GM19240 (cell line): ENCODE measurements at regions not wholly inside any gene's neighbourhood (a gene's known extent, or its start where the extent isn't known, plus 50 kb on each side); places are given as distances from the start of the nearest gene placed in this dataset.

Experiments
- DNase-seq: peaks from one replicate; pipeline ENCODE4 v3.0.0; 2011; ENCODE audit warnings: low spot score; ENCODE audit not compliant: insufficient read length

DNA sequence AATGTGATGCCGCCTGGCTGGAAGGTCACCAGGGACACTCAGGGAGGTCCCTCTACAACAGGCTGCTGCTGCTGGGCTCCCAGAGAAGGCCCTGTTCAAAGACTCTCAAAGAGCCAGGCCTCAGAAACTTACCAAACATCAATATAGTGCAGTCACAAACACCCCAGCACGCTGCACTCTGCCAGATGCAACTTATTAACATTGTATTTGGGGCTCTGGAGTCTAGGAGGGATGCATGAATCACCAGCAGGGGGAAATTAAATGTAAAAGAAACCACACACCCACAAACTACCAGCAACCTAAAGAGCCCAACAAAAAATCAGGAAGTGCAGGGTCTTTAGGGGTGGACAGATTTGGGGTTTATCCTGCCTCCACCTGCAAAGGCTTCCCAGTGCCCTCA is 74.6 kb upstream of the SPATA12 start:
- no peak for DNase-seq

DNA sequence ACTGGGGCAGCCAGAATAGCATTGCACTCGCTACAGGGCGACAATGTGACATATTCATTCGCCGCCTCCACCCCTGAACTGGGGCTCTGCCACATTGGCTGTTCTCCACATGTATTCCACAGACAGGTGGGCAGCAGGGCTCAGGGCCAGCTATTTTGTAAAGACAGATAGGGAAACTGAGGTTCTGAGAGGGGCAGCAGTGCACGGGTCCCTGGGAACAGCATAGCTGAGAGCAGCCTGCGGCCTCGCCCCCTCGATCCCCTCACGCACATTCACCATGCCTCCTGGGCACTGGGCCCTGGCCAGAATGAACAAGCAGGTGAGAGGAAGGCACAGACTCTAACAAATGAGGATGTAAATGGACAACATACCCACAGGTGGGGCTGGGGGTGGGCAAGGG is 75.0 kb upstream of the SPATA12 start:
- no peak for DNase-seq

DNA sequence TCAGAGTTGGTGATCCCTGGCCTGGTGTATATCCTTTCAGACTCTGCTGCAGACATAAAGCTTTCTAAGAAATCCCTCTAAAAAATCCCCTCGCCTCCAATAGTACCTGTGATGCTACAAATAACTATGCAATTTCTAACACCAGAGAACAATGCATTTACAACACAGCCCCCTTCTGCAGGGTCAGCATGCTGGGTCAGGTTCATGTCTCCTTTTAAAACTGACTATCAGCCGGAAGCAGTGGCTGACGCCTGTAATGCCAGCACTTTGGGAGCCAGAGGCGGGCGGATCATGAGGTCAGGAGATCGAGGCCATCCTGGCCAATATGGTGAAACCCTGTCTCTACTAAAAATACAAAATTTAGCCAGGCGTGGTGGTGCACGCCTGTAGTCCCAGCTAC is 77.0 kb upstream of the SPATA12 start:
- DNase-seq, result no peak

DNA sequence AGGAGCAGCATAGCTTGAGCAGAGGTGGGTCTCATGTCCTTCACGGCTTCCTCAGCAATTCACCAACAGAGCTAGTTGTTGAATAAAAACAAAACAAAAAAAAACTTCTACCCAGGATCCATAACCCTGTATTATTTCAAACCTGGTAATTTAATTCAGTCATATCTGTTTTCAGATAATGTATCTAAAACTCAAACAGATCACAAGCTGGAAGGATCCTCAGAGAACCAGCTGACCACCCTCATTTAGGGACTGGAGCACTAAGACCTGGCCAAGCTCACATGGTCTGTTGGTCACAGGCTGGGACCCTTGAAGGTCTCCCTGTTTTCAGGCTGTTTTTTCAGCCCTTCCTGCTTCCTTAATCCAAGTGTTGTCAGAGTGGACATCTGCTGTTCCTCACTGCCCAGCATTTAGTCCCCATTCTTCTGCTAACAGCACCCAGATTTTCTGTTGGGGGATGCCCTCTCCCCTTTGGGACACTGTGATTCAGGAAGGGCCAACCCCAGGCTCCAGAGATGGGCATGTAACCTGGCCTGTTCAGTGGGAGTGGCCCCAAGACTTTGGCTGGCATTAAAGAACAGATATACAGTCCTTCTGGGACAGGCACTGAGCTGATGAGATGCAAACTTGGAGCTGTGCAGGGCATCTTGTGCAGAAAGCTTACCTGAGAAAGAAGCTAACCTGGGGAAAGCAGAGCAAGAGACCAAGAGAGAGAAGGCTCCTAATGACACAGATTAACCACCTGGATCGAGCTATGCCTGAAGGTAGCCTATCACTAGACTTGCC is 78.8 kb upstream of the SPATA12 start:
- no peak for DNase-seq

DNA sequence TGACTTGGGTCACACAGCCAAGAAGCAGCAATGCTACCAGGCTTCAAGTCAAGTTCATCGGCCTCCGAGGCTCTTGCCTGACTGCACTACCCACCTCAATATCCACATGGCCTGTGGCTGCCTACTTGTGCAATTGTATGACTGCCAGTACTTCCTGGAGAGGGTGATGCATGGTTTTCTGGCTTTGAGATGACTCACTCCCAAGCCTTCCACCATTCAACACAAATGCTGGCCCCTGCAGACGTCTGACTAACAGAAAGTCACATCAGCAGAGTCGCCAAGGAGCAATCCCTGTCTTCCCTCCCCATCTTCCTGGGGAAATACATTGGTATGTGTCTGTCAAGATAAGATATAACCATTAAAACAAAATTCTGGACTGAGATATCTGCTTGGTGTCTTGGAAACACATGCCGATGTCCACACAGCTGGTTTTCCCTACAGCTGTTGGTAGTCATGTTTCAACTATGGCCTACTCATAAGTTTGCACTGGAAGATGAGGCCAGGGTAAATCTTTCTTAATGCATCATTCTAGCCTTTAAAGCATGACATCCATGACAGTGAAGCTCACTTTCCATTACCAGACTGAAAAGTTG is 79.6 kb upstream of the SPATA12 start:
- no peak for DNase-seq

DNA sequence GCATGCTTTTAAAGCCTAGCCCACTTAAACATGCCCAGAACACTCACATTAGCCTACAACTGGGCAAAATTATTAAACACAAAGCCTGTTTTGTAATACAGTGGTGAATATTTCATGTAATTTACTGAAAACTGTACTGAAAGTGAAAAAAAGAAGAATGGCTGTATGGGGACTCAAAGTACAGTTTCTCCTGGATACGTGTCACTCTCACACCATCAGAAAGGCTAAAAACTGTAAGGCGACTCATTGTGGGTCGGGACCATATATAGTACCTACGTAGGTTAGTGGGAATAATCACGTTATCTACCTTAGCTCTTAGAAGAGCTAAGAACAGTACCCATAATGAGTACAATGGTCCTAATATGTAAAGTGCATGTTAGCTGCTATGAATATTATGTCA is 80.2 kb upstream of the SPATA12 start:
- no peak for DNase-seq

DNA sequence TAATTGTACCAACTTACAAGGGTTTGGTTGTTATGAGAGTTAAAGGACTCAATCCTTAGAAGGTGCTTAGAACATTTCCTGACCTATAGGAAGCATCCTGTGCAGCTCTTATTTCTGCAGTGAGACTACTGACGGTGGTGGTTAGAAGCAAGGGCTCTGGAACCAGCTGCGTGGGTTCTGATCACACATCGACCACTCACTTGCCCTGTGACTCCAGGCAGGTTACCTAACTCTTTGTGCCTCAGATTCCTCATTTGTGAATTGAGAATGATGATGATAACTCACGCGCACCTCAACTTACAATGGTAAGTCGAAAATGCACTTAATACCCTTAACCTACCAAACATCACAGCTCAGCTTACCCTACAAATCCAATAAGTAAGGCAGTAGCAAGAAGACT is 80.7 kb upstream of the SPATA12 start:
- no peak for DNase-seq

GRCh38 chr3:56977561-56977889 is 82.9 kb upstream of the SPATA12 start:
- DNase-seq, result no peak

GRCh38 chr3:56976651-56977560 is 83.6 kb upstream of the SPATA12 start:
- DNase-seq, result no peak

GRCh38 chr3:56975567-56975966 is 84.9 kb upstream of the SPATA12 start:
- DNase-seq, result no peak

DNA sequence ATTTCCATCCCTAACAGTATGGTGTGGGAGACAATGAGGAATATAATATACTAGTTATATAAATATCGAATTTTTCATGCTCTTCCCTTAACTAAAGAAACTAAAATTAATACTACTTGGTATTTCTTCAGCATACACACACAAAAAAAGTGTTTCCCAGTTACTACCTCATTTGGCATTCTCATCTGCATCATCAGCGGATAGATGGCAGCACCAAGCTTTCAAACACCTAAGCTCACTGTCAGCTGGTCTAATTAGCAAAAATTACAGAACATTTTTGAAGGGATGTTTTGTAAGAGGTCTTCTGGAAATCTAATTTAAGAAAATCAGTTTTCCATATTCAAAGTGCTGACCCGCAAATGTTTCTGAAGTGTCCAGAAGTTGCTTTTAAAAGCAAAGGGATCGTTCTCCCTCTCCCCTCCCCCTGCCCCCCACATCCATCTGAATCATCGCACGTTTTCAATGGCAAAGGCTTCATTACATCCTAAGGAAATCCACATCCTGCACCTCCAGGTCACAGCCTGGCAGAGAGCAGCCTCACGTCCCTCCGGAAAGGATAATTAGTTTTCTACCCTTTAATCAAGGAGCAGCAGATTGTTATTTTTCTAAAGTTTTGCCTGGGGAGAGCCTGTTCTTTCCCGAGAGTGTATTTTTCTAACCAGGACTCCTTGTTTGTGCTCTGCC is 86.1 kb upstream of the SPATA12 start:
- DNase-seq, result no peak

DNA sequence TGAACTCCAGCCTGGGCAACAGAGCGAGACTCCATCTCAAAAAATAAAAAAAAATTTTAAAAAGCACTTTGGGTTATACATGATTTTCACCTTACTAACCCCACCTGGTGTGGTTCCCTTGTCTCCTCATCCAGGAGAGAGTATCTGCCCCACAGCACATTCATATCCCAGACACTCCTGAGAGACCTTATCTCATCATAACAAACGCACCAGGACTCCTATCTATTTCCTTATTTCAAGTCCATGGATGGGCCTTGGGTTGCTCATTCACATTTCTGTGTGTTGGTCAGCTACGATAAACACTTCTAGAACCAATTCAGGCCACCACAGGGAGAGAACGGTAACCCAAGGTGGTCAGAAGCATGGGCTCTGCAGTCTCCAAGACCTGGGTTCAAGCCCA is 88.6 kb upstream of the SPATA12 start:
- DNase-seq, result no peak

- no peak for DNase-seq
Measured at GRCh38 chr3:56971261-56971660, 89.2 kb upstream of the SPATA12 start.

DNA sequence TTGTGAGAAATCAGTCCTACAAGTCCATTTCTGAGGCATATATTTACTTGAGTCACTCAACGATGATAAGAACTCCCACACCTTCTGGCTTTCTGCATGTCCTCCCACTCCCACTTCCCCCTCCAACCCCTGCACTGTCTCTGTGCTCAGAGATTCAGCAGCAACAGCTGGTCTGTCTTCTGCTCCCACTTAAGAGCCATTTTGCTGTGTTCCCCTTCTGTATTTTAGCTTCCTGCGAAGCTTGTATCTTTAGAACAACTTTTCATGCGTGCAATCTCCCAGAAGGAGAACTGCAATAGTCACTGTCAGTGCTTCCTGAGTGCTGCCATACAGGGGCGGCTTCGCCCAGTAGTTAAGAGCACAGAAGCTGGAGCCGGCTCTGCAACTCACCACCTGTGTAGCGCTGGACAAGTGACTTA is 90.0 kb upstream of the SPATA12 start:
- no peak for DNase-seq

DNA sequence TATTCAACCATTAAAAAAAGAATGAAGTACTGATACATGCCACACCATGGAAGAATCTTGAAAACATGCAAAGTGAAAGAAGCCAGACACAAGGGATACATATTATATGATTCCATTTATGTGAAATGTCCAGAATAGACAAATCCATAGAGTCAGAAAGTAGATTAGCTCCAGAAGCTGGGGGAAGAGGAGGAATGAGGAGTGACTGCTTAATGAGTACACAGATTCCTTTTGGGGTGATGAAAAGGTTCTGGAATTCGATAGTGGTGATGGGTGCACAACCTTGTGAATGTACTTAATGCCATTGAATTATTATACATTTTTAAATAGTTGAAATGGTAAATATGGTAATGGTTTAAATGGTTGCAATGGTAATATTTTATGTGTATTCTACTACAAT is 90.6 kb upstream of the SPATA12 start:
- DNase-seq, result no peak

DNA sequence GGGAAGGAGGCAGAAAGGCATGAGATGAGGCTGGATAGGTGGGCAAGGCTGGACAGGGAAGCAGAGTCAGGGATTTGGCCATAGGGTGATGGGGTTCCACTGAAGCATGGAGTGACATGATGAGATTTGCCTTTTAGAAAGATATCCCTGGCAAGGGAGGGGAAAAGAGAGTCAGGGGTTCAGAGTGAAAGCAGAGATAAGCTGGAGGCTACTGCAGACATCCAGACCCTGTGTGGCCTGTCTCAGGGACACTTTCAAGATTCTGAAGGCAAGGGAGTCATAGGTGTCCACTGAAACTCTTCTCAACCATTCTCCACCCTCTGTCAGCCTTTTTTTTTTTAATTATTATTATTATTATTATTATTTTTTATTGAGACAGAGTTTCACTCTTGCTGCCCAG is 94.0 kb upstream of the SPATA12 start:
- DNase-seq, result no peak

DNA sequence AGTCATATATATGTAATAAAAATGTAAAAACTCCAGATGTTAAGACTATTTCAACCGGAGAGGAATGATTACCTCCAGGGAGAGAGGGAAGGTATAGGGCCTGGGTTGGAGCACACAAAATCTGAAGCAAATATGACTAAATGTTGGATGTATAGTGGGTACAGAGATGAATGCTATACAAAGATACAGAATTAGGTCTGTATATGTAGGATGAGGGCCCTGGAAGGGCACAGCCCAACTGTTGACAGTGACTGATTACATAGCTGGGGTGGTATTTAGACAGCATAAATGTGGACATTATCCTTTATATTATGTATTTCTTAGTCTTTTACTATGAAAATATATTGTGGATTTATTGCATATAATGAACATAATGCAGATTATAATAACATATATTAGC is 94.4 kb upstream of the SPATA12 start:
- DNase-seq, result no peak

DNA sequence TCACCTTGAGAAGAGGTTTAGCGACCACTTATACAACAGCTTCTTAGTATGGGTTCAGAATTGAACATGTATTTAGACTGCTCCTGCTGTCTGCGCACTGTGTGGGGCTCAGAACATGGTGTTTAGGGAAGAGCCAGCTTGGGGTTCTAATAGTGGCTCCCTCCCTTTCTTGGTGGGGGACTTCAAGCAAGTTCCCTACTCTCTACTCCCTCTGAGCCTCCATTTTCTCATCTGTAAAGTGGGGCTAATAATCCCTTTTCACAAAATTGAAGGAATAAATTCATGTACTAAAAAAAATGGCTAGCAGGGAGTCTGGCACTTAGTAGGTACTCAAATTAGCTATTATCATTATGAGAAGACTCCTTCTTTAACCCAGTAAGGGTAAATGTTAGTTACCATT is 97.5 kb upstream of the SPATA12 start:
- DNase-seq, result no peak

GRCh38 chr3:56962206-56962605 is 98.3 kb upstream of the SPATA12 start:
- DNase-seq, result no peak

DNA sequence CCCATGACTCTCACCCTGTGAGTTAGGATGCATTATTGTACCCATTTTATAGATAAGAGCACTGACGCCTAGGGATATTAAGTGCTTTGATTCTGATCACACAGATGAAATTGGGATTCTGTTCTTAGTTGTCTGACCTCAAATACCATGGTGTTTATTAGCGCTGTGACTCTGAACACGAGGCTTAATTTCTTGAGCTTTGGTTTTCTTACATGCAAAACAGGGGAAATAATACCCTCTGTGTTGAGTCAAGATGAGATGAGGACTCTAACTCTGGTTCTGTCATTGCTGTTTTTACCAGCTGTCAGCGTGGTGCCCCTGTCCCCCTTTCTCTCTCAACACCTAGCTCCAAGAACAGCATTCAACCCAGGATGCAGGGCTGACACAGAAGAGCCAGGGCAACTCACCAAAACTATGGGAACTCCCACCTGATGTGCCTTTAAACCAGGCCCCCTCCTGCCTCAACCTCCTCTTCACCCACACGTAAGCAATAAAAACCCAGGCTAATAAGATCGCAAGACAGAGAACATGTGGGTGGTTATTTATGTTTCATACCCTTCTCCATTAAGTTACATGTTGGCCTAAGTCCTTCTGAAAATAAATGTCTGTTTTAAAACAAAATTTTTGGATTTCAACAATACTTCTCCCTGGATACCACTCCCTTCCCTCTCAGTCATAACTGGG is 100.1 kb upstream of the SPATA12 start:
- no peak for DNase-seq

- DNase-seq, result no peak
Measured at GRCh38 chr3:56958879-56959278, 101.6 kb upstream of the SPATA12 start.
